ENCODE measurements at regions not wholly inside any gene's neighbourhood (a gene's known extent, or its start where the extent isn't known, plus 50 kb on each side); places are given as distances from the start of the nearest gene placed in this dataset.
A peak's percentile ranks its signal among the peaks of the same experiment; 100 is the strongest.

DNA sequence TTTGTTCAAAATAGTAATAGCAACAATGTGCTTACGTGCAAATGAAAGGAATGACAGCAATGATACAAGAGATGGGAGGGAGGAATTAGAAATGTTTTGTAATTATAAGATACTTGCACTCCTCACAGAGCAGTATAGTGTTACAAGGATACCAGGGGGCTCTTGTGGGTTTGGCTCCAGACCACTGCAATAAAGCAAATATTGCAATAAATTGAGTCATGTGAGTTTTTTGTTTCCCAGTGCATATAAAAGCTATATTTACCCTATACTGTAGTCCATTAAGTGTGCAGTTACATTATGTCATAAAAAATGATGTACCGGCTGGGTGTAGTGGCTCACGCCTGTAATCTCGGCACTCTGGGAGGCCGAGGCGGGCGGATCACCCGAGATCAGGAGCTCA, 864.3 kb downstream of the NSUN3 start (continued):
- peak; percentile 41; the same call in 1 of the 2 replicates for TF ChIP-seq HIC1 (tag by site-specific recombination; IDR thresholded peaks at IDR 0.05)
- TF ChIP-seq ZBTB21 (tag by site-specific recombination; IDR thresholded peaks at IDR 0.05): peak; percentile 15; the same call in 1 of the 2 replicates
- TF ChIP-seq ZSCAN16 (tag by site-specific recombination; IDR thresholded peaks at IDR 0.05): no peak
- TF ChIP-seq SCRT2 (tag by site-specific recombination; IDR thresholded peaks at IDR 0.05): no peak
- TF ChIP-seq OSR2 (tag by site-specific recombination; IDR thresholded peaks at IDR 0.05): 0 out of 2 replicates have a peak, but pooled peaks have one; percentile 19
- peak; percentile 74 for TF ChIP-seq WT1 (tag by site-specific recombination; IDR thresholded peaks at IDR 0.05)

GRCh38 chr3:94928921-94929320, 866.1 kb downstream of the NSUN3 start:
- Histone ChIP-seq H3K4me3 (ENCODE audit: low read depth, low read length) (no peak overlapping the region), H3K27ac (ENCODE audit: extremely low read depth, low read depth, low read length) (no peak overlapping the region), H3K4me1 (ENCODE audit: control insufficient read depth, insufficient read depth, low read length) (no peaks in the 10 kb centered on the region), H3K36me3 (ENCODE audit: control insufficient read depth in 2 of 2, insufficient read depth in 1 of 2, low read length in 2 of 2) (no peaks in the 10 kb centered on the region), H3K9me3 (ENCODE audit: control insufficient read depth, insufficient read depth, low read depth, low read length) (no peaks in the 10 kb centered on the region)
- ChIA-PET POLR2A (no interaction called here), CTCF (no interaction called here)
- TF ChIP-seq SP7 (tag by site-specific recombination; IDR thresholded peaks at IDR 0.05) (peak; percentile 41; the same call in 1 of the 2 replicates), YY1 (tag by site-specific recombination; IDR thresholded peaks at IDR 0.05) (no peak), PRDM6 (tag by site-specific recombination; IDR thresholded peaks at IDR 0.05) (peak; percentile 15; the same call in 1 of the 2 replicates), ZNF629 (tag by site-specific recombination; IDR thresholded peaks at IDR 0.05) (peak; percentile 62), RBAK (tag by site-specific recombination; IDR thresholded peaks at IDR 0.05) (no peak), ZNF677 (tag by site-specific recombination; IDR thresholded peaks at IDR 0.05) (no peak), ZNF791 (tag by site-specific recombination; IDR thresholded peaks at IDR 0.05) (no peak), ZBTB21 (tag by site-specific recombination; IDR thresholded peaks at IDR 0.05) (peak; percentile 62; the same call in 1 of the 2 replicates), ZNF24 (tag by site-specific recombination; IDR thresholded peaks at IDR 0.05) (peak; percentile 67; the same call in 1 of the 2 replicates), ZBTB17 (tag by site-specific recombination; IDR thresholded peaks at IDR 0.05) (no peak), ZFP37 (tag by site-specific recombination; IDR thresholded peaks at IDR 0.05) (no peak), ZNF513 (tag by site-specific recombination; IDR thresholded peaks at IDR 0.05) (no peak), ZNF366 (tag by site-specific recombination; conservative IDR thresholded peaks at IDR 0.05) (peak; percentile 43), ZNF37A (tag by site-specific recombination; IDR thresholded peaks at IDR 0.05) (no peak), ZNF391 (tag by site-specific recombination; IDR thresholded peaks at IDR 0.05; ENCODE audit: borderline replicate concordance, low read depth) (no peak), KLF8 (tag by site-specific recombination; IDR thresholded peaks at IDR 0.05) (peak; percentile 76), ZNF23 (tag by site-specific recombination; IDR thresholded peaks at IDR 0.05; ENCODE audit: borderline replicate concordance) (no peak), ZBTB26 (tag by site-specific recombination; optimal IDR thresholded peaks at IDR 0.05) (no peak), ZNF324 (tag by site-specific recombination; IDR thresholded peaks at IDR 0.05) (no peak)
- TF ChIP-seq, protein P1, sequence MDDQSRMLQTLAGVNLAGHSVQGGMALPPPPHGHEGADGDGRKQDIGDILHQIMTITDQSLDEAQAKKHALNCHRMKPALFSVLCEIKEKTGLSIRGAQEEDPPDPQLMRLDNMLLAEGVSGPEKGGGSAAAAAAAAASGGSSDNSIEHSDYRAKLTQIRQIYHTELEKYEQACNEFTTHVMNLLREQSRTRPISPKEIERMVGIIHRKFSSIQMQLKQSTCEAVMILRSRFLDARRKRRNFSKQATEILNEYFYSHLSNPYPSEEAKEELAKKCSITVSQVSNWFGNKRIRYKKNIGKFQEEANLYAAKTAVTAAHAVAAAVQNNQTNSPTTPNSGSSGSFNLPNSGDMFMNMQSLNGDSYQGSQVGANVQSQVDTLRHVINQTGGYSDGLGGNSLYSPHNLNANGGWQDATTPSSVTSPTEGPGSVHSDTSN (CRISPR knock-in tag; IDR thresholded peaks at IDR 0.05): no peak
- TF ChIP-seq, protein P2, sequence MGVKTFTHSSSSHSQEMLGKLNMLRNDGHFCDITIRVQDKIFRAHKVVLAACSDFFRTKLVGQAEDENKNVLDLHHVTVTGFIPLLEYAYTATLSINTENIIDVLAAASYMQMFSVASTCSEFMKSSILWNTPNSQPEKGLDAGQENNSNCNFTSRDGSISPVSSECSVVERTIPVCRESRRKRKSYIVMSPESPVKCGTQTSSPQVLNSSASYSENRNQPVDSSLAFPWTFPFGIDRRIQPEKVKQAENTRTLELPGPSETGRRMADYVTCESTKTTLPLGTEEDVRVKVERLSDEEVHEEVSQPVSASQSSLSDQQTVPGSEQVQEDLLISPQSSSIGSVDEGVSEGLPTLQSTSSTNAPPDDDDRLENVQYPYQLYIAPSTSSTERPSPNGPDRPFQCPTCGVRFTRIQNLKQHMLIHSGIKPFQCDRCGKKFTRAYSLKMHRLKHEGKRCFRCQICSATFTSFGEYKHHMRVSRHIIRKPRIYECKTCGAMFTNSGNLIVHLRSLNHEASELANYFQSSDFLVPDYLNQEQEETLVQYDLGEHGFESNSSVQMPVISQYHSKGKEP (tag by site-specific recombination; IDR thresholded peaks at IDR 0.05): peak; percentile 84

All from HEK293 (cell line).